Gastrocnemius medialis (tissue), 4 donors: ENCODE measurements at regions not wholly inside any gene's neighbourhood (a gene's known extent, or its start where the extent isn't known, plus 50 kb on each side); places are given as distances from the start of the nearest gene placed in this dataset.

ENCODE experiments used
- ATAC-seq, 2 donors: fragments of 150-250 bp; one replicate each; pipeline ENCODE4 v1.9.1; 2016
- DNase-seq, 2 donors: peaks; one replicate each; pipeline ENCODE4 v3.0.0-alpha.2; 2019
- H3K27ac ChIP-seq, 4 donors: fragments of 200-600 bp; sonication (generic); 1 replicate in 1 of 4; 2 replicates in 3 of 4; pipeline ENCODE4 v1.5.1; 2016 to 2018; ENCODE audit warnings: mild to moderate bottlenecking in 2 of 4, moderate library complexity in 1 of 4
- H3K27me3 ChIP-seq, 3 donors: fragments of 200-600 bp; sonication (generic) in 2 of 3; 1 replicate in 1 of 3; 2 replicates in 2 of 3; pipeline versions ENCODE4 v1.5.1 to v1.6.0; 2016 to 2019; ENCODE audit warnings: mild to moderate bottlenecking in 1 of 3, moderate library complexity in 1 of 3
- H3K36me3 ChIP-seq, 2 donors: fragments of 200-600 bp; sonication (generic) in 1 of 2; one replicate each; pipeline ENCODE4 v1.5.1; 2017 to 2018
- H3K4me1 ChIP-seq, 2 donors: fragments of 200-600 bp; sonication (generic) in 1 of 2; one replicate each; pipeline ENCODE4 v1.5.1; 2016 to 2017; ENCODE audit warnings: mild to moderate bottlenecking in 2 of 2
- H3K4me3 ChIP-seq, 4 donors: fragments of 200-600 bp; sonication (generic) in 3 of 4; 1 replicate in 1 of 4; 2 replicates in 3 of 4; pipeline ENCODE4 v1.5.1; 2016 to 2019; ENCODE audit warnings: mild to moderate bottlenecking in 2 of 4
- H3K9me3 ChIP-seq, 3 donors: fragments of 200-600 bp; sonication (generic) in 2 of 3; 1 replicate in 1 of 3; 2 replicates in 2 of 3; pipeline ENCODE4 v1.5.1; 2016 to 2019
- POLR2A ChIP-seq, 2 donors: fragments of 450-650 bp; IDR thresholded peaks; one replicate each; pipeline ENCODE4 v1.6.1; 2017; ENCODE audit warnings: antibody characterized with exemption in 2 of 2, mild to moderate bottlenecking in 2 of 2, moderate library complexity in 2 of 2
- in situ Hi-C, 4 donors: fragments of 200-750 bp; cut with MboI; loops; one replicate each; pipeline versions ENCODE4 v1.15.0 to v1.8.0; 2017; ENCODE audit warnings: low sequenced_read_pairs in 4 of 4
- intact Hi-C: fragments of 100-400 bp; cut with DNase I; formaldehyde crosslinking; loops from one replicate; pipeline ENCODE4 v1.15.1; 2023; ENCODE audit warnings: low total_unique reads
- TF ChIP-seq, protein P1 (sequence below), 5 experiments: fragments of 450-650 bp in 3 of 5; fragments of 200-600 bp in 2 of 5; sonication (generic) in 2 of 5; IDR thresholded peaks in 4 of 5; conservative IDR thresholded peaks in 1 of 5; 1 replicate in 4 of 5; 2 replicates in 1 of 5; pipeline ENCODE4 v1.5.1; 2016 to 2019; ENCODE audit warnings: antibody characterized with exemption in 5 of 5, mild to moderate bottlenecking in 3 of 5, moderate library complexity in 3 of 5

DNA sequence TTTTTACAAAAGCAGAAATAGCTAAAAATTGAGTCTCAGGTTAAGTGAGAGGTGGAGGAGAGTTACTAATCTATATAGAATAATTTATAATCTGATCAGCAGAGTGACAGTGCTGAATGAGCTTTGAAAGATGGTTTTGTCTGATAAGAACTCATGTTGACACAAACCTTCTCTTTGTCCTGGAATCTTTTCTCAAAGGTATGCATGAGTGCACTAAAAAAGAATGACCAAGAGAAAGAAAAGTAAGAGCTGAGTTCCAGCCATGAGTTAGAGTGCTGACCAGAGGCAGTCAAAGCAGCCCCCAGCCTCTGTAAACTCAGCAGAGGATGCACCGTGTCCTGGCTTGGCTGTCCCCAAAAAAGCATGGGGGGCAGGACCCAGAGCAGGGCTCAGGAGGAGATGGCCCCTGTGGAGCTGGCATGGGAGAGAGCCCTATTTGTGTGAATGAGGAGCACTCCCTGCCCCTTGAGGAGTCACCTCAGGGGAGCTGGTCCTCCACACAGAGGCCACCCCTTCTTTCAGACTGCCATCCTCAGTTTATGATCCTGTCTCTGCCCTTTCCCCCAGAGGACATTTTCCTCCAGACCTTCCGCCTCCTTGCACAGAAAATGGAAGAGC, 129.8 kb downstream of the SEC23A start:
- in situ Hi-C loops, result no loop called here
- DNase-seq (no peak), ATAC-seq (no peak)
- no peaks in the 10 kb centered on the region for H3K36me3 ChIP-seq
- no peak overlapping the region for H3K4me3 ChIP-seq
- no peaks in the 10 kb centered on the region for H3K4me1 ChIP-seq
- H3K27ac ChIP-seq, result no peak overlapping the region
- no peaks in the 10 kb centered on the region for H3K27me3 ChIP-seq
- intact Hi-C loops, result no loop called here
- H3K9me3 ChIP-seq, result no peaks in the 10 kb centered on the region
- TF ChIP-seq, protein P1, sequence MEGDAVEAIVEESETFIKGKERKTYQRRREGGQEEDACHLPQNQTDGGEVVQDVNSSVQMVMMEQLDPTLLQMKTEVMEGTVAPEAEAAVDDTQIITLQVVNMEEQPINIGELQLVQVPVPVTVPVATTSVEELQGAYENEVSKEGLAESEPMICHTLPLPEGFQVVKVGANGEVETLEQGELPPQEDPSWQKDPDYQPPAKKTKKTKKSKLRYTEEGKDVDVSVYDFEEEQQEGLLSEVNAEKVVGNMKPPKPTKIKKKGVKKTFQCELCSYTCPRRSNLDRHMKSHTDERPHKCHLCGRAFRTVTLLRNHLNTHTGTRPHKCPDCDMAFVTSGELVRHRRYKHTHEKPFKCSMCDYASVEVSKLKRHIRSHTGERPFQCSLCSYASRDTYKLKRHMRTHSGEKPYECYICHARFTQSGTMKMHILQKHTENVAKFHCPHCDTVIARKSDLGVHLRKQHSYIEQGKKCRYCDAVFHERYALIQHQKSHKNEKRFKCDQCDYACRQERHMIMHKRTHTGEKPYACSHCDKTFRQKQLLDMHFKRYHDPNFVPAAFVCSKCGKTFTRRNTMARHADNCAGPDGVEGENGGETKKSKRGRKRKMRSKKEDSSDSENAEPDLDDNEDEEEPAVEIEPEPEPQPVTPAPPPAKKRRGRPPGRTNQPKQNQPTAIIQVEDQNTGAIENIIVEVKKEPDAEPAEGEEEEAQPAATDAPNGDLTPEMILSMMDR (IDR thresholded peaks at IDR 0.05 in 4 of 5, conservative IDR thresholded peaks at IDR 0.05 in 1 of 5), result no peak
- TF ChIP-seq POLR2A (IDR thresholded peaks at IDR 0.05), result no peak

DNA sequence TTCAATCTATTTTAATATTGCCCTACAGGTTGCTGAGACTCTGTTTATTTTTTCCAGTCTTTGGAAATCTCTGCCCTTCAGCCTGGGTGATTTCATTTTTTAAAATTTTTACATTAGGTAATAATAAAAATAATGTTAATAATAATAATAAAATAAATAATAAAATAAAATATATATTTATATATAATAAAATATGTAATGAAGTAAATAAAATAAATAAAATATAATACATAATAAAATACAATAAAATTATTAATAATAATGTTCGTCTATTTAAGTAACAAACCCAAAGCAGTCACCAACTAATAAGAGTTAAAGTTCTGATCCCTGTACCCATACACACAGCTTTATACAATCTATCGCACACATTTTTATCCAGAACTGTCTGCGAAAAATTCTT, 130.5 kb downstream of the SEC23A start:
- DNase-seq, result no peak
- H3K36me3 ChIP-seq, result no peaks in the 10 kb centered on the region
- no peaks in the 10 kb centered on the region for H3K9me3 ChIP-seq
- H3K27ac ChIP-seq, result no peak overlapping the region
- TF ChIP-seq, protein P1 (IDR thresholded peaks at IDR 0.05 in 4 of 5, conservative IDR thresholded peaks at IDR 0.05 in 1 of 5), result no peak
- no peak for TF ChIP-seq POLR2A (IDR thresholded peaks at IDR 0.05)
- intact Hi-C loops (no loop called here), in situ Hi-C loops (no loop called here)
- no peak overlapping the region for H3K4me3 ChIP-seq
- H3K4me1 ChIP-seq, result no peaks in the 10 kb centered on the region
- H3K27me3 ChIP-seq, result no peaks in the 10 kb centered on the region
- ATAC-seq, result no peak

DNA sequence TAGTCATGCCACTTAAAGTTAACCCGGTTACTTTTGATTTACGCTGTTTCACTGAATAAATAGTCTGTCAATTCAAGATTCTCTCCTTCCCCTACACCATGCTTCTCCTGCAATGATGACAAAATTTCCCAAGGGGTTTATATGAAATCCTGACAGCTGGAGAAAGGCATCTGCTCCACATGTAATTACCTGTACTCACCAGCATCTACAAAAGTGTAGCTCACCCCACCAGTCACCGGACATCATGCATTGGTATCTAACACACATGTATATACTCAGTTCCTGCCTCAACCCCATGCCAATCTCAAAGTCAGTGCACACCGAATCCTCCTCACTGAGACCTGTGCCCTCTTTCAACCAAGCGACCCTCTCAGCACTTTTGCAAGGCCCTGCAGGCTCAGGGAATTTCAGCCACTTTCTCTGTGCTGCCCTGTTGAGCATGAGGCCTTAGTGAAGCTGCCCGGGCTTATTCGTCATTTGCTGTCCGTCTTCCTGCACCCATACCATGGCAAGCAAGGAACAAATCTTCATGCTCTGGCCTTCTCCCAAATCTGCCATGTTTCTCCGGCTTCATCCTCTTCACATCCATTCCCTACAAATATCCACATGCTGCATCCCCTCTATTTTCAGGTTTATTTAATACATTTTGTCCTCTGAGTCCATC, 131.6 kb downstream of the SEC23A start:
- H3K36me3 ChIP-seq, result no peaks in the 10 kb centered on the region
- in situ Hi-C loops (no loop called here), intact Hi-C loops (no loop called here)
- DNase-seq (no peak), ATAC-seq (no peak)
- TF ChIP-seq POLR2A (IDR thresholded peaks at IDR 0.05), result no peak
- TF ChIP-seq, protein P1 (IDR thresholded peaks at IDR 0.05 in 4 of 5, conservative IDR thresholded peaks at IDR 0.05 in 1 of 5), result no peak
- no peaks in the 10 kb centered on the region for H3K9me3 ChIP-seq
- no peaks in the 10 kb centered on the region for H3K27me3 ChIP-seq
- no peak overlapping the region for H3K27ac ChIP-seq
- no peaks in the 10 kb centered on the region for H3K4me1 ChIP-seq
- H3K4me3 ChIP-seq, result no peak overlapping the region

GRCh38 chr14:38964630-38965029, 138.4 kb downstream of the SEC23A start:
- ATAC-seq, result no peak
- Histone ChIP-seq H3K9me3 (no peaks in the 10 kb centered on the region), H3K27me3 (no peaks in the 10 kb centered on the region), H3K4me1 (no peaks in the 10 kb centered on the region), H3K27ac (no peak overlapping the region), H3K4me3 (no peak overlapping the region), H3K36me3 (no peaks in the 10 kb centered on the region)
- DNase-seq, result no peak
- intact Hi-C loops (no loop called here), in situ Hi-C loops (no loop called here)
- TF ChIP-seq, protein P1 (IDR thresholded peaks at IDR 0.05 in 4 of 5, conservative IDR thresholded peaks at IDR 0.05 in 1 of 5), result no peak
- TF ChIP-seq POLR2A (IDR thresholded peaks at IDR 0.05), result no peak
